ENCODE measurements at regions not wholly inside any gene's neighbourhood (a gene's known extent, or its start where the extent isn't known, plus 50 kb on each side); places are given as distances from the start of the nearest gene placed in this dataset.

DNA sequence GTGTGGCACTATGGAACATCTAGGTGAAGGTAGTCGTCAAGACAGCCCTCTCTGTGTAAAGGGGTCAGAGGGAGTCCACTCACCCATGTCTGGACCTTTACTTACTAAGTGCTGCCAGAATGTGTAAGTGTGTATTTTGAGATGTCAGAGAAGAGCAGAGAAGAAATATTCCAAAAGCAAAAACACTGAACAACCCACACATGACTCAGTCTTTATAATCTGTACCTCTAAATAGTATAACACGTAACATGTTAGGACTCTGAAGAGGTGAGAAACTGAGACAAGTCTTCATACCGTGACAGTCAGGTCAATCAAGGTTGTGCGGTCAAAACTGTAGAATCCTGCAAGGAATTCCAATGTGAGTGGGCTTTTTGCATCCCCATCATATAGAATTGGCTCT lies 555.2 kb downstream of the LMO4 start:
- H3K27me3 ChIP-seq (ENCODE audit: control insufficient read depth, insufficient read depth, low read length) = no peaks in the 10 kb centered on the region
- H3K36me3 ChIP-seq (ENCODE audit: control insufficient read depth, insufficient read depth, low read length) = no peaks in the 10 kb centered on the region
- no peak overlapping the region for H3K4me3 ChIP-seq (ENCODE audit: low read depth, low read length)
- no peaks in the 10 kb centered on the region for H3K9me3 ChIP-seq (ENCODE audit: control insufficient read depth, insufficient read depth, low read length)
- H3K9ac ChIP-seq (ENCODE audit: low read depth, low read length) = no peak overlapping the region
- H3K4me1 ChIP-seq (ENCODE audit: control insufficient read depth, insufficient read depth, low read length) = no peaks in the 10 kb centered on the region

- no peaks in the 10 kb centered on the region for H3K4me1 ChIP-seq (ENCODE audit: control insufficient read depth, insufficient read depth, low read length)
- H3K9me3 ChIP-seq (ENCODE audit: control insufficient read depth, insufficient read depth, low read length) = no peaks in the 10 kb centered on the region
- no peaks in the 10 kb centered on the region for H3K27me3 ChIP-seq (ENCODE audit: control insufficient read depth, insufficient read depth, low read length)
- H3K9ac ChIP-seq (ENCODE audit: low read depth, low read length) = no peak overlapping the region
- H3K4me3 ChIP-seq (ENCODE audit: low read depth, low read length) = no peak overlapping the region
- no peaks in the 10 kb centered on the region for H3K36me3 ChIP-seq (ENCODE audit: control insufficient read depth, insufficient read depth, low read length)
Measured at GRCh38 chr1:87884581-87884980, 555.9 kb downstream of the LMO4 start.

- Histone ChIP-seq H3K4me3 (ENCODE audit: low read depth, low read length) (no peak overlapping the region), H3K36me3 (ENCODE audit: control insufficient read depth, insufficient read depth, low read length) (no peaks in the 10 kb centered on the region), H3K9me3 (ENCODE audit: control insufficient read depth, insufficient read depth, low read length) (no peaks in the 10 kb centered on the region)
Measured at GRCh38 chr1:87885278-87886025, 556.8 kb downstream of the LMO4 start.

GRCh38 chr1:87887100-87887499 lies 558.4 kb downstream of the LMO4 start:
- Histone ChIP-seq H3K4me1 (ENCODE audit: control insufficient read depth, insufficient read depth, low read length) (no peaks in the 10 kb centered on the region), H3K36me3 (ENCODE audit: control insufficient read depth, insufficient read depth, low read length) (no peaks in the 10 kb centered on the region), H3K9ac (ENCODE audit: low read depth, low read length) (no peak overlapping the region)

More at GRCh38 chr1:87885278-87886025, 556.8 kb downstream of the LMO4 start:
- Histone ChIP-seq H3K9ac (ENCODE audit: low read depth, low read length) (no peak overlapping the region), H3K4me1 (ENCODE audit: control insufficient read depth, insufficient read depth, low read length) (no peaks in the 10 kb centered on the region), H3K27me3 (ENCODE audit: control insufficient read depth, insufficient read depth, low read length) (no peaks in the 10 kb centered on the region)

GRCh38 chr1:87888446-87888845 lies 559.8 kb downstream of the LMO4 start:
- H3K4me1 ChIP-seq (ENCODE audit: control insufficient read depth, insufficient read depth, low read length) = no peaks in the 10 kb centered on the region
- H3K9me3 ChIP-seq (ENCODE audit: control insufficient read depth, insufficient read depth, low read length) = no peaks in the 10 kb centered on the region
- no peaks in the 10 kb centered on the region for H3K36me3 ChIP-seq (ENCODE audit: control insufficient read depth, insufficient read depth, low read length)
- no peak overlapping the region for H3K4me3 ChIP-seq (ENCODE audit: low read depth, low read length)
- H3K27me3 ChIP-seq (ENCODE audit: control insufficient read depth, insufficient read depth, low read length) = no peaks in the 10 kb centered on the region
- no peak overlapping the region for H3K9ac ChIP-seq (ENCODE audit: low read depth, low read length)

More at GRCh38 chr1:87887100-87887499, 558.4 kb downstream of the LMO4 start:
- Histone ChIP-seq H3K4me3 (ENCODE audit: low read depth, low read length) (no peak overlapping the region), H3K27me3 (ENCODE audit: control insufficient read depth, insufficient read depth, low read length) (no peaks in the 10 kb centered on the region), H3K9me3 (ENCODE audit: control insufficient read depth, insufficient read depth, low read length) (no peaks in the 10 kb centered on the region)

DNA sequence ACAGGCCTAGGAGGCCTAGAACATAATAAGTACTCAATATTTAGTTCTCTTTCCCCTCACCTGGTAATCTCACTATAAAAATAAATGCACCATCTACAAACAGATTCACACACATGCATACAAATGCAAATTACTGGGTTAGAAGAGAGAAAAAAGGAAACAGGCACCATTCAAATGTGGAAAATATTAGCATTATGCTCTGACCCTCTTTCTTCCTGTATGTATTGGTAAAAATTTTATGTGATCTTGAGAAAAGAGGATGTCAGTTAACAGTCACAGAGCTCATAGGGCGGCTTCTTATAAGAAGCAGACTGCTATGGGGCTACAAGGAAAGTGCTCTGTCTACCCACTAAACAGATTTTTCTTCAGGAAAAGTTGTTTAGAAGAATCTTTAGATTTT lies 565.4 kb downstream of the LMO4 start:
- H3K9me3 ChIP-seq (ENCODE audit: control insufficient read depth, insufficient read depth, low read length) = no peaks in the 10 kb centered on the region
- H3K4me3 ChIP-seq (ENCODE audit: low read depth, low read length) = no peak overlapping the region
- H3K9ac ChIP-seq (ENCODE audit: low read depth, low read length) = no peak overlapping the region
- H3K27me3 ChIP-seq (ENCODE audit: control insufficient read depth, insufficient read depth, low read length) = no peaks in the 10 kb centered on the region
- no peaks in the 10 kb centered on the region for H3K36me3 ChIP-seq (ENCODE audit: control insufficient read depth, insufficient read depth, low read length)
- H3K4me1 ChIP-seq (ENCODE audit: control insufficient read depth, insufficient read depth, low read length) = no peaks in the 10 kb centered on the region

DNA sequence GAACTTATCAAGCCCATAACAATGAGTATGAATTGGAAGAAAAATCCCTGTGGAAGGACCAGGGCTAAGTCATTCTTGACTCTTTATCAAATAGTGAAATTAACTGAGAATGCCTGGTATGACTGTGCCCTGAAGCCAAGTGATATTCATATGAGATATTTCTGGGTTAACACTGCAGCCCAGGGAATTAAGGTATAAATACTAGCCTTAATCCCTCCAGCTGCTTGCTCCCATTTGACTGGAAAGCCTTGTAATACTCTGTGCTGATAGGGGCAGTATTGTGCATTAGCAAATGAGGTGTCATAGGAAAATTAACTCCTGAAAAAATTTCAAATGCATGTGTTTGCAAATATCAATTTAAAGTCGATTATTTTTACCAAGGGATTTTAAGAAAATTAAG lies 568.8 kb downstream of the LMO4 start:
- H3K4me3 ChIP-seq (ENCODE audit: low read depth, low read length) = no peak overlapping the region
- no peaks in the 10 kb centered on the region for H3K36me3 ChIP-seq (ENCODE audit: control insufficient read depth, insufficient read depth, low read length)
- no peaks in the 10 kb centered on the region for H3K9me3 ChIP-seq (ENCODE audit: control insufficient read depth, insufficient read depth, low read length)
- no peaks in the 10 kb centered on the region for H3K4me1 ChIP-seq (ENCODE audit: control insufficient read depth, insufficient read depth, low read length)
- H3K9ac ChIP-seq (ENCODE audit: low read depth, low read length) = no peak overlapping the region
- no peaks in the 10 kb centered on the region for H3K27me3 ChIP-seq (ENCODE audit: control insufficient read depth, insufficient read depth, low read length)

DNA sequence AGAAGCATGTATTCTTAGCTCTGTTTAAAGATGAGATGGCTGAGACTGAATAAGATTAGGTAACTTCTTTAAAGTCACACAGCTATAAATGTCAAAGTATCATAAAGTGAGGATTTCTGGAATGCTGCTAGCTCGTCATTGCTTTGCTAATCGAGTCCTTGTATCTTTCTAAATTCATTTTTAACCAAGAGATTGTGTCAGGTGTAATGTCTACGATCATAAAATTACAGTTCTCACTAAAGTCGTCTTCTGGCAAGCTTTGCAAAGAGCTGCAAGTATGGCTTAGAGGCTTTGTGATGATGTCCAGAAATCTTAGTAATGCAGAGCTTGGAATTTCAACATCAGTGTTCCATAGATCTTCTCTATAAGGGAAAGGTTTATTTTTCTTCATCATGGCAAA lies 569.8 kb downstream of the LMO4 start:
- Histone ChIP-seq H3K27me3 (ENCODE audit: control insufficient read depth, insufficient read depth, low read length) (no peaks in the 10 kb centered on the region), H3K9ac (ENCODE audit: low read depth, low read length) (no peak overlapping the region), H3K4me1 (ENCODE audit: control insufficient read depth, insufficient read depth, low read length) (no peaks in the 10 kb centered on the region), H3K4me3 (ENCODE audit: low read depth, low read length) (no peak overlapping the region), H3K9me3 (ENCODE audit: control insufficient read depth, insufficient read depth, low read length) (no peaks in the 10 kb centered on the region), H3K36me3 (ENCODE audit: control insufficient read depth, insufficient read depth, low read length) (no peaks in the 10 kb centered on the region)

DNA sequence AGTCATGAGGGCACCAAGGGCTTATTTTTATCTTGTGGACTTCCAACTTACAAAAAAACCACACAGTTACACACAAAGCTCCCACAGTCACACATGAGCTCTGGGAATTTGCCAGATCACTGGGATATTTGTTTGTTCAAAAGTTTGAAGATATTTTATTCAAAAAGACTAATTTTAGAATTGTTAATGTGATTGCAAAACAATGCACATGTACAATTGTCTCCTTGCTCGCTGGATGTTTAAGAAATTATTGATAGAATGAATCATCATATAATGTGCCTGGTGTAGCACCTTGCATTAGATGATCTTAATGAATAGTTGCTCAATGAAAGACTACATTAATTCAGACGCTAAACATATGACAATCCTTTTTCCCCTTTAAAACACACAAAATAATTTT lies 570.3 kb downstream of the LMO4 start:
- Histone ChIP-seq H3K27me3 (ENCODE audit: control insufficient read depth, insufficient read depth, low read length) (no peaks in the 10 kb centered on the region), H3K9me3 (ENCODE audit: control insufficient read depth, insufficient read depth, low read length) (no peaks in the 10 kb centered on the region), H3K4me1 (ENCODE audit: control insufficient read depth, insufficient read depth, low read length) (no peaks in the 10 kb centered on the region), H3K4me3 (ENCODE audit: low read depth, low read length) (no peak overlapping the region), H3K36me3 (ENCODE audit: control insufficient read depth, insufficient read depth, low read length) (no peaks in the 10 kb centered on the region), H3K9ac (ENCODE audit: low read depth, low read length) (no peak overlapping the region)

DNA sequence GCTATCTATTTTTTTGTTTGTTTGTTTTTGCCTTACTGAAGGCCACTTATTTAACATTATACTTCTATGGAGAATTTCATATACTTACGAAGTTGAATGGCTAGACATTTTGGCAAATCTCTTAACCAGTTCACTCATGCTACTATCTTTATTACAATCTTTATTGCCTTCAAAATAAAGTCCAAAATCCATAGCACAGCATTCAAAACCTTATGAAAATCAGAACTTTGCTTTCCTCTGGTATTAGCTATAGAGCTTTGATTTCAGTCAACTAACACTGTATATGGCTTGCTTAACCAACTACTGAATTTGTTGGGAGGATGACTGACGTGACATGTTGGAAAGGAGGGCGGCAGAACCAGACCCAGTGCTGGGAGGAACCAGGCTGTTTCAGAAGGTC lies 571.1 kb downstream of the LMO4 start:
- no peak overlapping the region for H3K4me3 ChIP-seq (ENCODE audit: low read depth, low read length)
- H3K9me3 ChIP-seq (ENCODE audit: control insufficient read depth, insufficient read depth, low read length) = no peaks in the 10 kb centered on the region
- no peaks in the 10 kb centered on the region for H3K4me1 ChIP-seq (ENCODE audit: control insufficient read depth, insufficient read depth, low read length)
- H3K9ac ChIP-seq (ENCODE audit: low read depth, low read length) = no peak overlapping the region
- H3K36me3 ChIP-seq (ENCODE audit: control insufficient read depth, insufficient read depth, low read length) = no peaks in the 10 kb centered on the region
- no peaks in the 10 kb centered on the region for H3K27me3 ChIP-seq (ENCODE audit: control insufficient read depth, insufficient read depth, low read length)

DNA sequence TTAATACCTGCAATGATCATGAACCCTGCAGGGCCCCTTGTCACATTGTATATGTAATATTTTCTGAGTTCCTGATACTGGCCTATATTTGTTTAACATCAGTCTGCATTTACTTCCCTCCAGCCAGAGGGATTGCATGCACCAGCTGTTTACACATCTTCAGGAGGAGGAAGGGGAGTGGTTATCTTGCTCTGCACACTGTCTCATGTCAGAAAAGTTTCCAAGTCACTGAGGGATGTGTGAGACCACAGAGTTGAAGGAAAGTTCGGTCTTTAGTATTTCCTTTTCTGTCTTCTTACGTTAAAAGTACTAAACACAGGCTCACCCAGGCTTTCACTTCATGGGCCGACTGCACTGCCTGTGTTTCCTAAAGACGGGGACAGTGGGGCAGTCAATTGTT lies 574.1 kb downstream of the LMO4 start:
- Histone ChIP-seq H3K4me1 (ENCODE audit: control insufficient read depth, insufficient read depth, low read length) (no peaks in the 10 kb centered on the region), H3K4me3 (ENCODE audit: low read depth, low read length) (no peak overlapping the region), H3K27me3 (ENCODE audit: control insufficient read depth, insufficient read depth, low read length) (no peaks in the 10 kb centered on the region), H3K9me3 (ENCODE audit: control insufficient read depth, insufficient read depth, low read length) (no peaks in the 10 kb centered on the region), H3K36me3 (ENCODE audit: control insufficient read depth, insufficient read depth, low read length) (no peaks in the 10 kb centered on the region), H3K9ac (ENCODE audit: low read depth, low read length) (no peak overlapping the region)

GRCh38 chr1:87903242-87903641 lies 574.6 kb downstream of the LMO4 start:
- Histone ChIP-seq H3K27me3 (ENCODE audit: control insufficient read depth, insufficient read depth, low read length) (no peaks in the 10 kb centered on the region), H3K9ac (ENCODE audit: low read depth, low read length) (no peak overlapping the region), H3K4me1 (ENCODE audit: control insufficient read depth, insufficient read depth, low read length) (no peaks in the 10 kb centered on the region), H3K4me3 (ENCODE audit: low read depth, low read length) (no peak overlapping the region), H3K9me3 (ENCODE audit: control insufficient read depth, insufficient read depth, low read length) (no peaks in the 10 kb centered on the region), H3K36me3 (ENCODE audit: control insufficient read depth, insufficient read depth, low read length) (no peaks in the 10 kb centered on the region)
